Prostate gland (tissue), 2 donors: ENCODE measurements at regions not wholly inside any gene's neighbourhood (a gene's known extent, or its start where the extent isn't known, plus 50 kb on each side); places are given as distances from the start of the nearest gene placed in this dataset.

Source experiments
- DNase-seq: peaks from one replicate; pipeline ENCODE4 v3.0.0-alpha.2; 2019; ENCODE audit warnings: low spot score
- H3K27ac ChIP-seq, 2 donors: fragments of 200-600 bp; sonication (generic); 2 replicates each; pipeline ENCODE4 v1.5.1; 2017 to 2019
- H3K27me3 ChIP-seq: fragments of 200-600 bp; sonication (generic); replicated peaks from 2 replicates; pipeline ENCODE4 v1.5.1; 2019; ENCODE audit not compliant: insufficient read depth
- H3K36me3 ChIP-seq, 2 donors: fragments of 200-600 bp; sonication (generic); 1 replicate in 1 of 2; 2 replicates in 1 of 2; pipeline versions ENCODE4 v1.5.1 to v1.8.1; 2017 to 2019
- H3K4me1 ChIP-seq: fragments of 200-600 bp; sonication (generic); replicated peaks from 2 replicates; pipeline ENCODE4 v1.5.1; 2019
- H3K4me3 ChIP-seq, 2 donors: fragments of 200-600 bp; sonication (generic); 2 replicates each; pipeline ENCODE4 v1.5.1; 2017 to 2019
- H3K9me3 ChIP-seq: fragments of 200-600 bp; sonication (generic); 2 replicates; pipeline ENCODE4 v1.5.1; 2017
- POLR2A ChIP-seq: fragments of 450-650 bp; IDR thresholded peaks from one replicate; pipeline ENCODE4 v1.6.1; 2016; ENCODE audit warnings: antibody characterized with exemption, mild to moderate bottlenecking
- POLR2AphosphoS5 ChIP-seq: sonication (generic); formaldehyde crosslinking; IDR thresholded peaks from one replicate; pipeline ENCODE4 v1.6.1; 2017; ENCODE audit warnings: antibody characterized with exemption
- WGBS: methylation state at CpG from one replicate; pipeline ENCODE4 v1.1.5; 2018; 5-methylcytosine and 5-hydroxymethylcytosine counted together
- intact Hi-C: fragments of 100-400 bp; cut with DNase I; formaldehyde crosslinking; loops from one replicate; pipeline ENCODE4 v1.14.2; 2022
- TF ChIP-seq, protein P1 (sequence below), 4 experiments: fragments of 200-600 bp in 2 of 4; fragments of 450-650 bp in 2 of 4; sonication (generic) in 2 of 4; IDR thresholded peaks; 1 replicate in 3 of 4; 2 replicates in 1 of 4; pipeline ENCODE4 v1.5.1; 2016 to 2019; ENCODE audit warnings: antibody characterized with exemption in 4 of 4, mild to moderate bottlenecking in 2 of 4, moderate library complexity in 2 of 4

GRCh38 chr16:73385696-73386095 is 337.8 kb upstream of the ZFHX3 start:
- Histone ChIP-seq H3K4me1 (no peaks in the 10 kb centered on the region), H3K27ac (no peak overlapping the region), H3K27me3 (no peaks in the 10 kb centered on the region), H3K4me3 (no peak overlapping the region), H3K9me3 (no peaks in the 10 kb centered on the region), H3K36me3 (no peaks in the 10 kb centered on the region)
- intact Hi-C loops = no loop called here
- DNase-seq = no peak
- WGBS = 97% methylated on average over 5 of the region's 5 CpGs
- TF ChIP-seq, protein P1, sequence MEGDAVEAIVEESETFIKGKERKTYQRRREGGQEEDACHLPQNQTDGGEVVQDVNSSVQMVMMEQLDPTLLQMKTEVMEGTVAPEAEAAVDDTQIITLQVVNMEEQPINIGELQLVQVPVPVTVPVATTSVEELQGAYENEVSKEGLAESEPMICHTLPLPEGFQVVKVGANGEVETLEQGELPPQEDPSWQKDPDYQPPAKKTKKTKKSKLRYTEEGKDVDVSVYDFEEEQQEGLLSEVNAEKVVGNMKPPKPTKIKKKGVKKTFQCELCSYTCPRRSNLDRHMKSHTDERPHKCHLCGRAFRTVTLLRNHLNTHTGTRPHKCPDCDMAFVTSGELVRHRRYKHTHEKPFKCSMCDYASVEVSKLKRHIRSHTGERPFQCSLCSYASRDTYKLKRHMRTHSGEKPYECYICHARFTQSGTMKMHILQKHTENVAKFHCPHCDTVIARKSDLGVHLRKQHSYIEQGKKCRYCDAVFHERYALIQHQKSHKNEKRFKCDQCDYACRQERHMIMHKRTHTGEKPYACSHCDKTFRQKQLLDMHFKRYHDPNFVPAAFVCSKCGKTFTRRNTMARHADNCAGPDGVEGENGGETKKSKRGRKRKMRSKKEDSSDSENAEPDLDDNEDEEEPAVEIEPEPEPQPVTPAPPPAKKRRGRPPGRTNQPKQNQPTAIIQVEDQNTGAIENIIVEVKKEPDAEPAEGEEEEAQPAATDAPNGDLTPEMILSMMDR (IDR thresholded peaks at IDR 0.05) = no peak
- no peak for TF ChIP-seq POLR2AphosphoS5

GRCh38 chr16:73384506-73385089 is 336.7 kb upstream of the ZFHX3 start:
- intact Hi-C loops = no loop called here
- no peaks in the 10 kb centered on the region for H3K4me1 ChIP-seq

DNA sequence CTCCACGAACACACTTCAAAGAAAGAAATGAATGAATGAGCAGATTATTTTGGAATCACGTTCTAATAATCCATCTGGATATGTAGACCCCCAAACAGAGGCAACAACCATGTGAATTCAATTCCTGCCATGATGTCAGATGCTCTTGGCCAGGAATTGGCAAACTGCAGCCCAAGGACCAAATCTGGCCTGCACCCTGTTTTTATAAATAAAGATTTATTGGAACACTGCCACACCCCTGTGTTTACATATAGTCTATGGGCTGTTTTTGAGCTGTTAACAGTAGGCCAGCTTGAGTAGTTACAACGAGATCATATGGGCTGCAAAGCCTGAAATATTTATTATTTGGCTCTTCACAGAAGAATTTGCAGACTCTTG is 336.0 kb upstream of the ZFHX3 start:
- no peak overlapping the region for H3K4me3 ChIP-seq
- 72% methylated on average over 3 of the region's 3 CpGs for WGBS
- H3K9me3 ChIP-seq = no peaks in the 10 kb centered on the region
- H3K27me3 ChIP-seq = no peaks in the 10 kb centered on the region
- no peaks in the 10 kb centered on the region for H3K4me1 ChIP-seq
- H3K27ac ChIP-seq = no peak overlapping the region
- DNase-seq = no peak
- TF ChIP-seq, protein P1 (IDR thresholded peaks at IDR 0.05) = no peak
- no peak for TF ChIP-seq POLR2A
- TF ChIP-seq POLR2AphosphoS5 = no peak
- intact Hi-C loops = no loop called here
- H3K36me3 ChIP-seq = no peaks in the 10 kb centered on the region

More at GRCh38 chr16:73384506-73385089, 336.7 kb upstream of the ZFHX3 start:
- H3K27me3 ChIP-seq = no peaks in the 10 kb centered on the region
- no peak overlapping the region for H3K4me3 ChIP-seq
- TF ChIP-seq POLR2A = no peak
- TF ChIP-seq POLR2AphosphoS5 = no peak
- TF ChIP-seq, protein P1 (IDR thresholded peaks at IDR 0.05) = no peak
- 72% methylated on average over 5 of the region's 5 CpGs for WGBS
- no peaks in the 10 kb centered on the region for H3K9me3 ChIP-seq
- no peaks in the 10 kb centered on the region for H3K36me3 ChIP-seq
- DNase-seq = no peak
- no peak overlapping the region for H3K27ac ChIP-seq

DNA sequence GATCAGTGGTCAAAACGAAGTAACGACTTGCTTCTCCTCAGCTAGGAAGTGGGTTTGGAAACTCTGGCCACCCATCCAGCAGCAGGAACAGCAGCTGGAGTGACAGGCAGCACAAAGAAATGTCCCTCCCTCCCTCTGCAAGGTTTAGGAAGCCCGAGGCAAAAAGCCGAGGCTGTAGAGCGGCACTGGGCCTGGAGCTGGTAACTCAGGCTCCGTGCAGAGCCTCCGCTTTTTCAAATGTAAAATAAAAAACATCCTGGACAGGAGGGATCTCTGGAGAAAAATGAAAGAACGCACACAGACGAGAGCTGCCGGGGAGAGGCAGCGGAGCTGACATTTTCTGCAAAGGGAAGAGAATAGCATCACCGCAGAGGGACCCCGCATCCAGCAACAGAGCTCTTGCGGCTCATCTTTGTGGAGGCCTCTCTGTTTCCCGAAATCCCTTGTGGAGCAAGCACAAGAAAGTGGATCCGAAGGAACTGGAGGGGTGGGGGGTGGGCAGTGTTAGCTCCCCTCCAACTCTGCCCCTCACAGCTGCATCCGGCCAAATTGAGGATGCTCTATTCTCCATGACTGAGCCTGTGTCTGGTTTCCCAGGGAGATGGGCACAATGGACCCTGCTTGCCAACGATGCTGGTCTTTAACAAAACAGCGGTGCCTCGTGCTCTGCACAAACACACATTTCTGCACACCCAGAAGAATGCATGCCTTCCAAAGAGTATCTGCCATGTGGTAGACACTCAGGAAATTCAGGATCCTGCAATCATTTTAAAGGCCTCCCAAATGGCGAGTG is 335.5 kb upstream of the ZFHX3 start:
- TF ChIP-seq POLR2AphosphoS5 = no peak
- TF ChIP-seq, protein P1 (IDR thresholded peaks at IDR 0.05) = no peak
- TF ChIP-seq POLR2A = no peak
- Histone ChIP-seq H3K4me3 (no peak overlapping the region), H3K9me3 (no peaks in the 10 kb centered on the region), H3K36me3 (no peaks in the 10 kb centered on the region), H3K27ac (no peak overlapping the region), H3K27me3 (no peaks in the 10 kb centered on the region), H3K4me1 (no peaks in the 10 kb centered on the region)
- intact Hi-C loops = no loop called here
- WGBS = 91% methylated on average over 21 of the region's 21 CpGs
- no peak for DNase-seq

DNA sequence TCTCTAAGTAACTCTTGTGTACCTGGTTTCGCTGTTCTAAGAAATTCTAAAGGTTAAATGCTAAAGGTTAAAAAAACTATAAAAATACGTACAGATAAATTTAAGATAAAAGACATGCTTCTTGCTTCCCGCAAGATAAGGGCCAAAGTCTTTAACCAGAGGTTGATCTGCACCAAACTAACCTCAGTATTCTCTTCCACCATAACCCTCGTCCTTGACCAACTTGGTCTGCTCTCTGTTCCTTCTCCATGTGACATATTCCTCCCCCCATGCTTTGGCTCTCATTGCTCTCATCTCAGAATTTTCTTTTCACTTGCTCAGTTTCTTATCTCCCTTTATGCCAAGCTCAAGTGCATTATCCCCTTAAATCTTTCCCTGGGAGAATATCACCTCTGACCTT is 330.5 kb upstream of the ZFHX3 start:
- WGBS = 92% methylated on average over 4 of the region's 4 CpGs
- Histone ChIP-seq H3K4me1 (no peaks in the 10 kb centered on the region), H3K4me3 (no peak overlapping the region), H3K27ac (no peak overlapping the region), H3K9me3 (no peaks in the 10 kb centered on the region), H3K27me3 (no peaks in the 10 kb centered on the region), H3K36me3 (no peaks in the 10 kb centered on the region)
- no peak for TF ChIP-seq POLR2AphosphoS5
- no peak for TF ChIP-seq POLR2A
- TF ChIP-seq, protein P1 (IDR thresholded peaks at IDR 0.05) = no peak
- intact Hi-C loops = no loop called here
- no peak for DNase-seq
